ENCODE measurements at regions not wholly inside any gene's neighbourhood (a gene's known extent, or its start where the extent isn't known, plus 50 kb on each side); places are given as distances from the start of the nearest gene placed in this dataset.

GRCh38 chr13:92984151-92984550 lies 242.5 kb upstream of the GPC6 start:
- Mint-ChIP-seq H3K27me3 (ENCODE audit: low read depth) (no peaks in the 10 kb centered on the region), H3K9me3 (peaks cover 18% of the 10 kb centered on the region), H3K4me3 (no peak overlapping the region), H3K36me3 (ENCODE audit: insufficient read depth) (no peaks in the 10 kb centered on the region), H3K4me1 (ENCODE audit: low read depth) (no peaks in the 10 kb centered on the region)
- DNase-seq (no peak), ATAC-seq (no peak)

- DNase-seq (no peak), ATAC-seq (no peak)
- peaks cover 14% of the 10 kb centered on the region for H3K9me3 Mint-ChIP-seq
- H3K4me1 Mint-ChIP-seq (ENCODE audit: low read depth), result no peaks in the 10 kb centered on the region
- no peaks in the 10 kb centered on the region for H3K27me3 Mint-ChIP-seq (ENCODE audit: low read depth)
- no peaks in the 10 kb centered on the region for H3K36me3 Mint-ChIP-seq (ENCODE audit: insufficient read depth)
- no peak overlapping the region for H3K4me3 Mint-ChIP-seq
These were observed 237.3 kb upstream of the GPC6 start for GRCh38 chr13:92989301-92989700.

- H3K36me3 Mint-ChIP-seq (ENCODE audit: insufficient read depth), result no peaks in the 10 kb centered on the region
- no peaks in the 10 kb centered on the region for H3K27me3 Mint-ChIP-seq (ENCODE audit: low read depth)
- peaks cover 21% of the 10 kb centered on the region for H3K9me3 Mint-ChIP-seq
- DNase-seq, result no peak
- no peak for ATAC-seq
- no peak overlapping the region for H3K4me3 Mint-ChIP-seq
- no peaks in the 10 kb centered on the region for H3K4me1 Mint-ChIP-seq (ENCODE audit: low read depth)
These were observed 234.9 kb upstream of the GPC6 start for GRCh38 chr13:92991692-92992091.

- no peak for ATAC-seq
- peaks cover 23% of the 10 kb centered on the region for H3K9me3 Mint-ChIP-seq
- H3K27me3 Mint-ChIP-seq (ENCODE audit: low read depth), result no peaks in the 10 kb centered on the region
- no peak overlapping the region for H3K4me3 Mint-ChIP-seq
- no peaks in the 10 kb centered on the region for H3K4me1 Mint-ChIP-seq (ENCODE audit: low read depth)
- no peak for DNase-seq
- no peaks in the 10 kb centered on the region for H3K36me3 Mint-ChIP-seq (ENCODE audit: insufficient read depth)
These were observed 232.6 kb upstream of the GPC6 start for GRCh38 chr13:92994056-92994455.

GRCh38 chr13:93001866-93002461 lies 224.6 kb upstream of the GPC6 start:
- no peak overlapping the region for H3K4me3 Mint-ChIP-seq
- no peaks in the 10 kb centered on the region for H3K4me1 Mint-ChIP-seq (ENCODE audit: low read depth)
- ATAC-seq, result no peak

GRCh38 chr13:93003531-93003930 lies 223.1 kb upstream of the GPC6 start:
- DNase-seq (no peak), ATAC-seq (no peak)
- Mint-ChIP-seq H3K27me3 (ENCODE audit: low read depth) (no peaks in the 10 kb centered on the region), H3K4me1 (ENCODE audit: low read depth) (no peaks in the 10 kb centered on the region), H3K9me3 (peaks cover 16% of the 10 kb centered on the region), H3K36me3 (ENCODE audit: insufficient read depth) (no peaks in the 10 kb centered on the region), H3K4me3 (no peak overlapping the region)

More at GRCh38 chr13:93001866-93002461, 224.6 kb upstream of the GPC6 start:
- H3K27me3 Mint-ChIP-seq (ENCODE audit: low read depth), result no peaks in the 10 kb centered on the region
- peaks cover 13% of the 10 kb centered on the region for H3K9me3 Mint-ChIP-seq
- no peaks in the 10 kb centered on the region for H3K36me3 Mint-ChIP-seq (ENCODE audit: insufficient read depth)
- DNase-seq, result no peak

- no peak overlapping the region for H3K4me3 Mint-ChIP-seq
- ATAC-seq (no peak), DNase-seq (no peak)
- no peaks in the 10 kb centered on the region for H3K4me1 Mint-ChIP-seq (ENCODE audit: low read depth)
- no peaks in the 10 kb centered on the region for H3K36me3 Mint-ChIP-seq (ENCODE audit: insufficient read depth)
- peaks cover 16% of the 10 kb centered on the region for H3K9me3 Mint-ChIP-seq
- H3K27me3 Mint-ChIP-seq (ENCODE audit: low read depth), result no peaks in the 10 kb centered on the region
These were observed 221.7 kb upstream of the GPC6 start for GRCh38 chr13:93004919-93005318.

- Mint-ChIP-seq H3K9me3 (peaks cover 16% of the 10 kb centered on the region), H3K4me3 (no peak overlapping the region), H3K36me3 (ENCODE audit: insufficient read depth) (no peaks in the 10 kb centered on the region), H3K27me3 (ENCODE audit: low read depth) (no peaks in the 10 kb centered on the region), H3K4me1 (ENCODE audit: low read depth) (no peaks in the 10 kb centered on the region)
- no peak for DNase-seq
- no peak for ATAC-seq
These were observed 218.7 kb upstream of the GPC6 start for GRCh38 chr13:93007928-93008327.

GRCh38 chr13:93017493-93018112 lies 209.0 kb upstream of the GPC6 start:
- Mint-ChIP-seq H3K27me3 (ENCODE audit: low read depth) (no peaks in the 10 kb centered on the region), H3K9me3 (peaks cover 44% of the 10 kb centered on the region), H3K4me3 (no peak overlapping the region), H3K4me1 (ENCODE audit: low read depth) (no peaks in the 10 kb centered on the region), H3K36me3 (ENCODE audit: insufficient read depth) (no peaks in the 10 kb centered on the region)
- DNase-seq (no peak), ATAC-seq (no peak)

- H3K27me3 Mint-ChIP-seq (ENCODE audit: low read depth), result no peaks in the 10 kb centered on the region
- peaks cover 8% of the 10 kb centered on the region for H3K9me3 Mint-ChIP-seq
- H3K4me1 Mint-ChIP-seq (ENCODE audit: low read depth), result no peaks in the 10 kb centered on the region
- no peaks in the 10 kb centered on the region for H3K36me3 Mint-ChIP-seq (ENCODE audit: insufficient read depth)
- ATAC-seq, result no peak
- DNase-seq, result no peak
- no peak overlapping the region for H3K4me3 Mint-ChIP-seq
These were observed 202.7 kb upstream of the GPC6 start for GRCh38 chr13:93023929-93024328.

GRCh38 chr13:93025984-93026383 lies 200.6 kb upstream of the GPC6 start:
- no peaks in the 10 kb centered on the region for H3K27me3 Mint-ChIP-seq (ENCODE audit: low read depth)
- DNase-seq (no peak), ATAC-seq (no peak)
- peaks cover under 1% of the 10 kb centered on the region for H3K9me3 Mint-ChIP-seq
- H3K36me3 Mint-ChIP-seq (ENCODE audit: insufficient read depth), result no peaks in the 10 kb centered on the region
- H3K4me1 Mint-ChIP-seq (ENCODE audit: low read depth), result no peaks in the 10 kb centered on the region
- H3K4me3 Mint-ChIP-seq, result no peak overlapping the region

GRCh38 chr13:93029536-93029935 lies 197.1 kb upstream of the GPC6 start:
- Mint-ChIP-seq H3K4me1 (ENCODE audit: low read depth) (no peaks in the 10 kb centered on the region), H3K9me3 (no peaks in the 10 kb centered on the region), H3K36me3 (ENCODE audit: insufficient read depth) (no peaks in the 10 kb centered on the region), H3K27me3 (ENCODE audit: low read depth) (no peaks in the 10 kb centered on the region), H3K4me3 (no peak overlapping the region)
- ATAC-seq, result no peak
- no peak for DNase-seq

- Mint-ChIP-seq H3K27me3 (ENCODE audit: low read depth) (no peaks in the 10 kb centered on the region), H3K4me3 (no peak overlapping the region), H3K4me1 (ENCODE audit: low read depth) (no peaks in the 10 kb centered on the region), H3K36me3 (ENCODE audit: insufficient read depth) (no peaks in the 10 kb centered on the region), H3K9me3 (no peaks in the 10 kb centered on the region)
- no peak for ATAC-seq
- DNase-seq, result no peak
These were observed 190.2 kb upstream of the GPC6 start for GRCh38 chr13:93036380-93036779.

- H3K4me3 Mint-ChIP-seq, result no peak overlapping the region
- H3K9me3 Mint-ChIP-seq, result no peaks in the 10 kb centered on the region
- H3K36me3 Mint-ChIP-seq (ENCODE audit: insufficient read depth), result no peaks in the 10 kb centered on the region
- DNase-seq, result no peak
- ATAC-seq, result no peak
- no peaks in the 10 kb centered on the region for H3K27me3 Mint-ChIP-seq (ENCODE audit: low read depth)
- H3K4me1 Mint-ChIP-seq (ENCODE audit: low read depth), result no peaks in the 10 kb centered on the region
These were observed 188.8 kb upstream of the GPC6 start for GRCh38 chr13:93037780-93038179.

GRCh38 chr13:93038187-93038586 lies 188.4 kb upstream of the GPC6 start:
- no peaks in the 10 kb centered on the region for H3K27me3 Mint-ChIP-seq (ENCODE audit: low read depth)
- DNase-seq, result no peak
- H3K4me3 Mint-ChIP-seq, result no peak overlapping the region
- H3K4me1 Mint-ChIP-seq (ENCODE audit: low read depth), result no peaks in the 10 kb centered on the region
- H3K36me3 Mint-ChIP-seq (ENCODE audit: insufficient read depth), result no peaks in the 10 kb centered on the region
- H3K9me3 Mint-ChIP-seq, result no peaks in the 10 kb centered on the region
- ATAC-seq, result no peak

Measured in activated T-cell treated with anti-CD3 and anti-CD28 coated beads, Interleukin-2, amount 50 U/mL, for 4 hours (primary cell).